ENCODE measurements at regions not wholly inside any gene's neighbourhood (a gene's known extent, or its start where the extent isn't known, plus 50 kb on each side); places are given as distances from the start of the nearest gene placed in this dataset.

- Histone ChIP-seq H2AK9ac (replicated peaks; ENCODE audit: low read depth, low read length, poor library complexity) (no peak overlapping the region), H3K79me1 (ENCODE audit: low read depth in 1 of 2, low read length in 2 of 2) (no peaks in the 10 kb centered on the region), H2BK5ac (ENCODE audit: low read depth, low read length, poor library complexity, severe bottlenecking) (no peak overlapping the region), H2BK20ac (ENCODE audit: low read depth, low read length) (no peak overlapping the region), H2AK5ac (ENCODE audit: low read depth, low read length) (no peak overlapping the region), H4K91ac (ENCODE audit: insufficient read depth, low read depth, low read length) (no peak overlapping the region), H3K36me3 (ENCODE audit: control insufficient read depth, insufficient read depth, low read length) (no peaks in the 10 kb centered on the region), H3K56ac (ENCODE audit: extremely low read depth, insufficient read depth, low read length) (no peak overlapping the region), H3K9ac (ENCODE audit: low read depth, low read length) (no peak overlapping the region), H4K20me1 (ENCODE audit: insufficient read depth, low read length) (no peaks in the 10 kb centered on the region), H3K4ac (ENCODE audit: low read depth, low read length) (no peak overlapping the region), H3K4me3 (ENCODE audit: insufficient read depth, low read depth, low read length) (no peak overlapping the region), H3K14ac (replicated peaks; ENCODE audit: low read depth, low read length) (no peak overlapping the region), H4K8ac (ENCODE audit: low read depth in 2 of 2, low read length in 2 of 2) (no peak overlapping the region), H2BK120ac (ENCODE audit: low read depth, low read length) (no peak overlapping the region), H3K4me2 (ENCODE audit: low read depth, low read length) (no peak overlapping the region), H3K23ac (ENCODE audit: low read depth, low read length) (no peak overlapping the region), H2AFZ (replicated peaks; ENCODE audit: low read length, poor library complexity) (no peak overlapping the region), H3K9me1 (ENCODE audit: insufficient read depth, low read length) (no peaks in the 10 kb centered on the region), H3K18ac (ENCODE audit: low read depth, low read length) (no peak overlapping the region), H3K27me3 (ENCODE audit: control insufficient read depth, insufficient read depth, low read length) (peaks cover 19% of the 10 kb centered on the region; the same call in 1 of the 2 replicates), H3K4me1 (ENCODE audit: control insufficient read depth, insufficient read depth, low read length) (no peaks in the 10 kb centered on the region), H3K27ac (ENCODE audit: insufficient read depth, low read length) (no peak overlapping the region), H4K5ac (ENCODE audit: low read depth, low read length) (no peak overlapping the region), H3K9me3 (ENCODE audit: control insufficient read depth, insufficient read depth, low read length) (peaks cover 2% of the 10 kb centered on the region; the same call in 1 of the 2 replicates), H2BK15ac (ENCODE audit: low read depth, low read length) (no peak overlapping the region)
- in situ Hi-C loops (cut with MboI; ENCODE audit: low sequenced_read_pairs) (no loop called here), intact Hi-C loops (cut with micrococcal nuclease) (no loop called here), dilution Hi-C loops (cut with HindIII; ENCODE audit: low sequenced_read_pairs, unreplicated experiment) (no loop called here)
- DNase-seq, result no peak
- ChIA-PET CTCF (no interaction called here), POLR2A (ENCODE audit: unreplicated experiment) (no interaction called here)
- no peak for ATAC-seq (ENCODE audit: low read depth)
- no TSS peak for BruUV-seq (replicated peaks)
- WGBS, 2 experiments (ENCODE audit: extremely low coverage in 2 of 2, insufficient read length in 1 of 2), result 80% methylated on average over 5 of the region's 14 CpGs; no CpG with 5 or more reads in 1 of the 2 experiments
- TF ChIP-seq POLR2A (IDR thresholded peaks at IDR 0.05; ENCODE audit: low read depth, low read length), result no peak
- TF ChIP-seq SMC3 (IDR thresholded peaks at IDR 0.05; ENCODE audit: low read depth, low read length), result no peak
- no peak for TF ChIP-seq MAZ (IDR thresholded peaks at IDR 0.05; ENCODE audit: borderline replicate concordance, low read depth, low read length)
- no peak for TF ChIP-seq BHLHE40 (IDR thresholded peaks at IDR 0.05; ENCODE audit: low read depth, low read length)
- no peak for TF ChIP-seq RFX5 (IDR thresholded peaks at IDR 0.05; ENCODE audit: low read depth, low read length)
- no peak for TF ChIP-seq NFE2L2 (IDR thresholded peaks at IDR 0.05; ENCODE audit: low read depth, low read length)
- no peak for TF ChIP-seq CHD1 (IDR thresholded peaks at IDR 0.05; ENCODE audit: low read depth, low read length)
- TF ChIP-seq CEBPB (IDR thresholded peaks at IDR 0.05; ENCODE audit: low read depth, low read length), result no peak
- TF ChIP-seq MXI1 (IDR thresholded peaks at IDR 0.05; ENCODE audit: borderline replicate concordance, low read depth, low read length), result no peak
- no peak for TF ChIP-seq RCOR1 (IDR thresholded peaks at IDR 0.05; ENCODE audit: insufficient replicate concordance, low read length)
- no peak for TF ChIP-seq CTCF (conservative IDR thresholded peaks at IDR 0.05; ENCODE audit: low read depth, low read length)
- no peak for TF ChIP-seq FOS (IDR thresholded peaks at IDR 0.05; ENCODE audit: low read depth, low read length)
- TF ChIP-seq, protein P1, sequence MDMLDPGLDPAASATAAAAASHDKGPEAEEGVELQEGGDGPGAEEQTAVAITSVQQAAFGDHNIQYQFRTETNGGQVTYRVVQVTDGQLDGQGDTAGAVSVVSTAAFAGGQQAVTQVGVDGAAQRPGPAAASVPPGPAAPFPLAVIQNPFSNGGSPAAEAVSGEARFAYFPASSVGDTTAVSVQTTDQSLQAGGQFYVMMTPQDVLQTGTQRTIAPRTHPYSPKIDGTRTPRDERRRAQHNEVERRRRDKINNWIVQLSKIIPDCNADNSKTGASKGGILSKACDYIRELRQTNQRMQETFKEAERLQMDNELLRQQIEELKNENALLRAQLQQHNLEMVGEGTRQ (IDR thresholded peaks at IDR 0.05; ENCODE audit: low read depth, low read length), result no peak
- TF ChIP-seq RAD21 (IDR thresholded peaks at IDR 0.05; ENCODE audit: low read length), result no peak
- no peak for TF ChIP-seq MAFK (IDR thresholded peaks at IDR 0.05; ENCODE audit: low read depth, low read length)
- no peak for TF ChIP-seq ELK1 (IDR thresholded peaks at IDR 0.05; ENCODE audit: borderline replicate concordance, low read depth, low read length)
Observed at GRCh38 chr3:187902041-187902471, 156.8 kb upstream of the BCL6 start.

Data from IMR-90 (cell line).